Sciatic nerve (tissue), 2 donors: ENCODE measurements at regions not wholly inside any gene's neighbourhood (a gene's known extent, or its start where the extent isn't known, plus 50 kb on each side); places are given as distances from the start of the nearest gene placed in this dataset.

ENCODE experiments used
- ATAC-seq: fragments of 200-7000 bp; cut with Tn5 transposase; one replicate; pipeline ENCODE4 v1.9.1; 2020; ENCODE audit warnings: mild to moderate bottlenecking, moderate library complexity
- DNase-seq: peaks from one replicate; pipeline ENCODE4 v3.0.0-alpha.2; 2020; ENCODE audit warnings: low spot score
- intact Hi-C: fragments of 100-400 bp; cut with DNase I; formaldehyde crosslinking; loops from one replicate; pipeline ENCODE4 v1.14.2; 2022
- donor health status: DM: no; HTN: no; CAD: no.
- donor health status: DM: no; HTN: no; CAD: no.

- no peak for ATAC-seq
- no peak for DNase-seq
- intact Hi-C loops, result no loop called here
These were observed 62.7 kb upstream of the TAF1B start for GRCh38 chr2:9780368-9781130.

GRCh38 chr2:9781252-9781651, 62.0 kb upstream of the TAF1B start:
- ATAC-seq (no peak), DNase-seq (no peak)
- intact Hi-C loops, result no loop called here

- ATAC-seq, result no peak
- intact Hi-C loops, result no loop called here
- no peak for DNase-seq
These were observed 61.0 kb upstream of the TAF1B start for GRCh38 chr2:9782197-9782719.

- DNase-seq, result no peak
- intact Hi-C loops, result no loop called here
- ATAC-seq, result no peak
These were observed 53.9 kb upstream of the TAF1B start for GRCh38 chr2:9789371-9789770.

GRCh38 chr2:9790702-9791225, 52.5 kb upstream of the TAF1B start:
- intact Hi-C loops, result no loop called here
- ATAC-seq (no peak), DNase-seq (no peak)

DNA sequence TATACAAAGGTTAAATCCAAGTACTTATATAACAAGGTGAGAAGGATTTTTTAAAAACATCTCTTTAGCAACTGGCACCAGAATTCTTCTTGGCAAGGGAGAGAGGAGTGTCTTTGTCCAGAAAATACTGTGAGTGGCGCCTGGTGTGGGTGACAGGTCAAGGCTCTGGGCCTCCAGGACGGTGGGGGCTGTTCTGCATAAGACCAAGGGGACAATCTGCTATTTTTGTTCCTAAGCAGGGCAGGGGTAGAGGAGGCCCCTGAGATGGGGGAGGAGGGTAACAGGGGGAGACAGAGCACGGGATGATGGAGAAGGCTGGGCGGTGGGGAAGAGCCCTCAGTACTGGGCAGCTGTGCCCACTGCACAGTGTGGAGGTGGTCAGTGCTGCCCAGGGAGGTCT, 51.6 kb upstream of the TAF1B start:
- intact Hi-C loops, result no loop called here
- no peak for ATAC-seq

DNA sequence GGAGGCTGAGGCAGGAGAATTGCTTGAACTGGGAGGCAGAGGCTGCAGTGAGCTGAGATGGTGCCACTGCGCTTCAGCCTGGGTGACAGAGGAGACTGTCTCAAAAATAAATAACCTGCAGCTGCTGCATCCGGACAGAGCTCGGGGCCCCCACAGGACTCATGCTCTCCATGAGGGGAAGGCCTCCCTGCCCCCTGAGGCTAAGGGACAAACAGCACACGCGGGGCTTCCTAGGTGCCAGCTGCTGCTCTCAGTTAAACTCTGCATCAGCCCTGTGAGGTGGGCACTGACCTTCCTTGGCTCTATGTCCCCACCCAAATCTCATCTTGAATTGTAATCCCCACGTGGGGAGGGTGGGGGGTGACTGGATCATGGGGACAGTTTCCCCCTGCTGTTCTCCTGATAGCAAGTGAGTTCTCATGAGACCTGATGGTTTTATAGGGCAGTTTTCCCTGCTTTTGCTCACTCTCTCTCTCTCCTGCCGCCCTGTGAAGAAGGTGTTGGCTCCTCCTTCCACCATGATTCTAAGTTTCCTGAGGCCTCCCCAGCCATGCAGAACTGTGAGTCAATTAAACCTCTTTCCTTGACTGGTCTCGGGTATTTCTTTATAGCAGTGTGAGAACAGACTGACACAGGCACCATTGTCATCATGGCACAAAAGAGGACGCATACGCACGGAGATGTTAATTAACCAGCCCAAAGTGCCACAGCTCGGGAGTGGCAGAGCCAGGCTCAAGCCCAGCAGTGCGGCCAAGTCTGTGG, 49.9 kb upstream of the TAF1B start:
- intact Hi-C loops, result no loop called here
- ATAC-seq (no peak), DNase-seq (no peak)

More for the DNA sequence above, 51.6 kb upstream of the TAF1B start:
- no peak for DNase-seq
